ENCODE measurements at regions not wholly inside any gene's neighbourhood (a gene's known extent, or its start where the extent isn't known, plus 50 kb on each side); places are given as distances from the start of the nearest gene placed in this dataset.

DNA sequence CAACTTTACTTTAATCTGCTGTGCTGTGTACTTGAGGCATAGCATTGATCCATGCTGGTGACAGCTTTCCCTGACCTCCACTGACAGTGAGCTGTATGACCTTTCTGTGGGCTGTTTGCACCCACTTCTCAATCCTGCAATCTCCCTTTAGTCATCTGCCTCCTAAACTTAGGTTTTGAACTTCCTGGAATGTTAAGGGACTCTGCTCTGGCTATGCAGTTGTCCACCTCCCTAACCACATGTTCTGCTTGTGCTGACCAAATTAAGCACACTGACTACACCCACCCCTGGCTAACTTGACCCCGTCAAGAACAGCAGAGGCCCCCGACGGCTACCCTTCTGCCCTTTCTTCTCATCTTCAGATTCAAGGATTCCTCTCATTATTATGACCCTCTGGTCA lies 89.1 kb upstream of the NTM start:
- TF ChIP-seq, protein P1, sequence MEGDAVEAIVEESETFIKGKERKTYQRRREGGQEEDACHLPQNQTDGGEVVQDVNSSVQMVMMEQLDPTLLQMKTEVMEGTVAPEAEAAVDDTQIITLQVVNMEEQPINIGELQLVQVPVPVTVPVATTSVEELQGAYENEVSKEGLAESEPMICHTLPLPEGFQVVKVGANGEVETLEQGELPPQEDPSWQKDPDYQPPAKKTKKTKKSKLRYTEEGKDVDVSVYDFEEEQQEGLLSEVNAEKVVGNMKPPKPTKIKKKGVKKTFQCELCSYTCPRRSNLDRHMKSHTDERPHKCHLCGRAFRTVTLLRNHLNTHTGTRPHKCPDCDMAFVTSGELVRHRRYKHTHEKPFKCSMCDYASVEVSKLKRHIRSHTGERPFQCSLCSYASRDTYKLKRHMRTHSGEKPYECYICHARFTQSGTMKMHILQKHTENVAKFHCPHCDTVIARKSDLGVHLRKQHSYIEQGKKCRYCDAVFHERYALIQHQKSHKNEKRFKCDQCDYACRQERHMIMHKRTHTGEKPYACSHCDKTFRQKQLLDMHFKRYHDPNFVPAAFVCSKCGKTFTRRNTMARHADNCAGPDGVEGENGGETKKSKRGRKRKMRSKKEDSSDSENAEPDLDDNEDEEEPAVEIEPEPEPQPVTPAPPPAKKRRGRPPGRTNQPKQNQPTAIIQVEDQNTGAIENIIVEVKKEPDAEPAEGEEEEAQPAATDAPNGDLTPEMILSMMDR (tag by site-specific recombination; IDR thresholded peaks at IDR 0.05) = no peak
- no peak for TF ChIP-seq TSHZ1 (tag by site-specific recombination; IDR thresholded peaks at IDR 0.05; ENCODE audit: borderline replicate concordance)
- TF ChIP-seq ZNF221 (tag by site-specific recombination; IDR thresholded peaks at IDR 0.05; ENCODE audit: borderline replicate concordance) = no peak
- TF ChIP-seq ZNF837 (tag by site-specific recombination; IDR thresholded peaks at IDR 0.05) = no peak

Measured in HEK293 (cell line).